ENCODE measurements at regions not wholly inside any gene's neighbourhood (a gene's known extent, or its start where the extent isn't known, plus 50 kb on each side); places are given as distances from the start of the nearest gene placed in this dataset.

- no peak overlapping the region for H2AFZ ChIP-seq
Measured at GRCh38 chr2:53289309-53290006, 478.1 kb upstream of the CHAC2 start.

More at GRCh38 chr2:53289309-53290006, 478.1 kb upstream of the CHAC2 start:
- H3K27ac Mint-ChIP-seq: 0 out of 2 replicates have a peak overlapping the region, but pooled peaks have one; percentile 12
- Histone ChIP-seq H3F3A (replicated peaks; ENCODE audit: low read depth) (no peaks in the 10 kb centered on the region), H3K27me3 (ENCODE audit: insufficient read depth) (no peaks in the 10 kb centered on the region), H3K36me3 (ENCODE audit: insufficient read depth) (no peaks in the 10 kb centered on the region), H3K27ac (ENCODE audit: low read depth) (no peak overlapping the region), H3K9me2 (ENCODE audit: insufficient read depth) (0 out of 2 replicates have a peak, but pooled peaks cover 2% of the 10 kb centered on the region), H3K4me2 (peak overlapping the region; percentile 45), H3K79me2 (replicated peaks; ENCODE audit: insufficient read depth) (no peaks in the 10 kb centered on the region), H4K20me1 (replicated peaks; ENCODE audit: insufficient read depth) (no peaks in the 10 kb centered on the region), H3K4me3 (no peak overlapping the region), H3K4me1 (ENCODE audit: insufficient read depth) (peaks cover 15% of the 10 kb centered on the region)
- TF ChIP-seq ZNF331 (CRISPR knock-in tag; IDR thresholded peaks at IDR 0.05; ENCODE audit: low read depth) (no peak), ETS1 (IDR thresholded peaks at IDR 0.05) (no peak), CREB1 (CRISPR knock-in tag; IDR thresholded peaks at IDR 0.05; ENCODE audit: low read depth) (no peak), STAT1 (IDR thresholded peaks at IDR 0.05; ENCODE audit: unreplicated experiment) (no peak), JUNB (IDR thresholded peaks at IDR 0.05; ENCODE audit: unreplicated experiment) (no peak), ZNF462 (CRISPR knock-in tag; IDR thresholded peaks at IDR 0.05) (no peak), POLR2AphosphoS5 (IDR thresholded peaks at IDR 0.05; ENCODE audit: low read depth) (no peak), NANOG (IDR thresholded peaks at IDR 0.05; ENCODE audit: borderline replicate concordance) (no peak)
- TF ChIP-seq, protein P1, sequence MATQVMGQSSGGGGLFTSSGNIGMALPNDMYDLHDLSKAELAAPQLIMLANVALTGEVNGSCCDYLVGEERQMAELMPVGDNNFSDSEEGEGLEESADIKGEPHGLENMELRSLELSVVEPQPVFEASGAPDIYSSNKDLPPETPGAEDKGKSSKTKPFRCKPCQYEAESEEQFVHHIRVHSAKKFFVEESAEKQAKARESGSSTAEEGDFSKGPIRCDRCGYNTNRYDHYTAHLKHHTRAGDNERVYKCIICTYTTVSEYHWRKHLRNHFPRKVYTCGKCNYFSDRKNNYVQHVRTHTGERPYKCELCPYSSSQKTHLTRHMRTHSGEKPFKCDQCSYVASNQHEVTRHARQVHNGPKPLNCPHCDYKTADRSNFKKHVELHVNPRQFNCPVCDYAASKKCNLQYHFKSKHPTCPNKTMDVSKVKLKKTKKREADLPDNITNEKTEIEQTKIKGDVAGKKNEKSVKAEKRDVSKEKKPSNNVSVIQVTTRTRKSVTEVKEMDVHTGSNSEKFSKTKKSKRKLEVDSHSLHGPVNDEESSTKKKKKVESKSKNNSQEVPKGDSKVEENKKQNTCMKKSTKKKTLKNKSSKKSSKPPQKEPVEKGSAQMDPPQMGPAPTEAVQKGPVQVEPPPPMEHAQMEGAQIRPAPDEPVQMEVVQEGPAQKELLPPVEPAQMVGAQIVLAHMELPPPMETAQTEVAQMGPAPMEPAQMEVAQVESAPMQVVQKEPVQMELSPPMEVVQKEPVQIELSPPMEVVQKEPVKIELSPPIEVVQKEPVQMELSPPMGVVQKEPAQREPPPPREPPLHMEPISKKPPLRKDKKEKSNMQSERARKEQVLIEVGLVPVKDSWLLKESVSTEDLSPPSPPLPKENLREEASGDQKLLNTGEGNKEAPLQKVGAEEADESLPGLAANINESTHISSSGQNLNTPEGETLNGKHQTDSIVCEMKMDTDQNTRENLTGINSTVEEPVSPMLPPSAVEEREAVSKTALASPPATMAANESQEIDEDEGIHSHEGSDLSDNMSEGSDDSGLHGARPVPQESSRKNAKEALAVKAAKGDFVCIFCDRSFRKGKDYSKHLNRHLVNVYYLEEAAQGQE (IDR thresholded peaks at IDR 0.05; ENCODE audit: unreplicated experiment): no peak
- no peak overlapping the region for H3K4me3 Mint-ChIP-seq
- H3K9me3 Mint-ChIP-seq: peaks cover 5% of the 10 kb centered on the region; the same call in 2 of the 3 replicates
- ATAC-seq: peak; percentile 56
- H3K27me3 Mint-ChIP-seq (ENCODE audit: insufficient read depth, low read depth, poor library complexity): no peaks in the 10 kb centered on the region
- H3K4me1 Mint-ChIP-seq: peaks cover 25% of the 10 kb centered on the region
- no peak for DNase-seq (ENCODE audit: low spot score)
- H3K36me3 Mint-ChIP-seq (ENCODE audit: low read depth): no peaks in the 10 kb centered on the region

Measured in GM23338 (cell line).